GM13977 (cell line): ENCODE measurements at regions not wholly inside any gene's neighbourhood (a gene's known extent, or its start where the extent isn't known, plus 50 kb on each side); places are given as distances from the start of the nearest gene placed in this dataset.

Experiments used
- DNase-seq: peaks from one replicate; pipeline ENCODE4 v3.0.0; 2012; ENCODE audit warnings: low spot score
- CTCF ChIP-seq: IDR thresholded peaks from 2 replicates; pipeline ENCODE4 v1.5.1; 2012; ENCODE audit warnings: mild to moderate bottlenecking, control low read depth; ENCODE audit not compliant: insufficient read depth; ENCODE audit errors: extremely low read depth, missing control alignments
- in situ Hi-C: fragments of 300-500 bp; cut with MboI; formaldehyde crosslinking; loops from one replicate; pipeline ENCODE4 v1.12.0; 2022; ENCODE audit warnings: low sequenced_read_pairs, low pct_unique_long_range_greater_than_20kb, mixed read lengths, inconsistent platforms; ENCODE audit not compliant: unreplicated experiment

GRCh38 chr3:107117922-107118536 is 259.2 kb upstream of the CCDC54 start:
- peak; percentile 55 for TF ChIP-seq CTCF
- in situ Hi-C loops: no loop called here
- peak; percentile 48 for DNase-seq

- DNase-seq: no peak
- no peak for TF ChIP-seq CTCF
- in situ Hi-C loops: no loop called here
Observed at GRCh38 chr3:107124885-107125284, 252.4 kb upstream of the CCDC54 start.

GRCh38 chr3:107128946-107129345 is 248.3 kb upstream of the CCDC54 start:
- no peak for TF ChIP-seq CTCF
- in situ Hi-C loops: no loop called here

DNA sequence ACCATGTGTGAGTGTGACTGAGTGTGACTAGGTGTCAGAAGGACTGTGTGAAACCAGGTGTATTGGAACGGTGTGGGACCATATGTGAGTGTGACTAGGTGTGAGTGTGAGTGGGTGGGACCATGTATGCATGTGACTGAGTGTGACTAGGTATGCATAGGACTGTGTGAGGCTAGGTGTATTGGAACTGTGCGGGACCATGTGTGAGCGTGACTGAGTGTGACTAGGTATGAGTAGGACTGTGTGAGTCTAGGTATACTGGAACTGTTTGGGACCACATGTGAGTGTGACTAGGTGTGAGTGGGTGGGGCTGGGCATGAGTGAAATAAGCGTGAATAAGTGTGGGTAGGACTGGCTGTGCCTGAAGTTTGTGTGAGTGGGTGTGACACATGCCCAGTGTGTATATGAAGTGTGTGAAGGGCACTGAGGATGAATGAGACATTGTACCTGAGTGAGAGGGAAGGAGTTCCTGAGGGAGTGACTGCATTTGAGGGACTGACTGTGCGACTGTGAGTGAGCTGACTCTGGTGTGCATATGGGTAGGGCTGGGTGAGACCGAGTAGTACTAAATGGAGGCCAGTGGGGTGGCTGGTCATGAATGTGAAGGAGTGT is 247.0 kb upstream of the CCDC54 start:
- TF ChIP-seq CTCF: no peak
- DNase-seq: no peak

More at GRCh38 chr3:107128946-107129345, 248.3 kb upstream of the CCDC54 start:
- DNase-seq: no peak

GRCh38 chr3:107132674-107133073 is 244.6 kb upstream of the CCDC54 start:
- in situ Hi-C loops: no loop called here
- DNase-seq: no peak
- TF ChIP-seq CTCF: no peak

More for the DNA sequence above, 247.0 kb upstream of the CCDC54 start:
- in situ Hi-C loops: no loop called here

DNA sequence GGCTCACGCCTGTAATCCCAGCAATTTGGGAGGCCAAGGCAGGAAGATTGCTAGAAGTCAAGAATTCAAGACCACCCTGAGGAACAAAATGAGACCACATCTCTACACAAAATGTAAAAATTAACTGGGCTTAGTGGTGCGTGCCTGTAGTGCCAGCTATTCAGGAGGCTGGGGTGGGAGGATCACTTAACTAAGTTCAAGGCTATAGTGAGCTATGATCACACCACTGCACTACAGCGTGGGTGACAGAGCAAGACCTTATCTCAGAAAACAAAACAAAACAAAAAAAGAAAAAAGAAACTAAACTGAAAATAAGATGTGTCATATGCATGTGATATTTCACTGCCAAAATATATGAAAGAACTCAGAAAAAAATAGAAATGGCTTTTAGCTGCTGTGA is 243.3 kb upstream of the CCDC54 start:
- in situ Hi-C loops: no loop called here
- TF ChIP-seq CTCF: no peak
- no peak for DNase-seq
